Epithelial cell of proximal tubule (primary cell): ENCODE measurements at regions not wholly inside any gene's neighbourhood (a gene's known extent, or its start where the extent isn't known, plus 50 kb on each side); places are given as distances from the start of the nearest gene placed in this dataset.

Experiments used
- DNase-seq: peaks from one replicate; pipeline ENCODE4 v3.0.0-alpha.2; 2011; ENCODE audit warnings: low read depth
- H3K4me3 ChIP-seq: 2 replicates; pipeline ENCODE4 v1.5.1; 2011; ENCODE audit warnings: low read depth, mild to moderate bottlenecking, low read length
- TF ChIP-seq, protein P1 (sequence below): conservative IDR thresholded peaks from 2 replicates; pipeline ENCODE4 v1.5.1; 2012; ENCODE audit warnings: low read depth, mild to moderate bottlenecking, low read length

DNA sequence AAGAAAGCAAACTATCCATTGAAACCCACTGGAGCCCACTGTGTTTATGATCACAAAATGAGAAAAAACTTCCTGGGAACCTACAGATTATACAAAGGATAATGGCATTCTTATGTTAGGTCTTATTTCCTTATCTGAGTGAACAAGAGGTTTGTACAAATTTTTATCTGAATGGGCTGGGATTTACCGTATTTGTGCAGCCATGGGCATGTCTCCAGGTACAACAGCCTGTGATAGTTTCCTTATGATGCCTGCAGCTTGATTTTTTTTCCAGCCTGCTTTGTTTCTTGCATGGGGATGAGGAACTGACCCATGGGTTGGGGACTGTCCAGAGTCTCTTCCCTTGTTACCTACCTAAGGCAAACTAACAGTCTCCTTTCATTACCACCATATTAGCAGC, 244.0 kb upstream of the RBMY1B start:
- TF ChIP-seq, protein P1, sequence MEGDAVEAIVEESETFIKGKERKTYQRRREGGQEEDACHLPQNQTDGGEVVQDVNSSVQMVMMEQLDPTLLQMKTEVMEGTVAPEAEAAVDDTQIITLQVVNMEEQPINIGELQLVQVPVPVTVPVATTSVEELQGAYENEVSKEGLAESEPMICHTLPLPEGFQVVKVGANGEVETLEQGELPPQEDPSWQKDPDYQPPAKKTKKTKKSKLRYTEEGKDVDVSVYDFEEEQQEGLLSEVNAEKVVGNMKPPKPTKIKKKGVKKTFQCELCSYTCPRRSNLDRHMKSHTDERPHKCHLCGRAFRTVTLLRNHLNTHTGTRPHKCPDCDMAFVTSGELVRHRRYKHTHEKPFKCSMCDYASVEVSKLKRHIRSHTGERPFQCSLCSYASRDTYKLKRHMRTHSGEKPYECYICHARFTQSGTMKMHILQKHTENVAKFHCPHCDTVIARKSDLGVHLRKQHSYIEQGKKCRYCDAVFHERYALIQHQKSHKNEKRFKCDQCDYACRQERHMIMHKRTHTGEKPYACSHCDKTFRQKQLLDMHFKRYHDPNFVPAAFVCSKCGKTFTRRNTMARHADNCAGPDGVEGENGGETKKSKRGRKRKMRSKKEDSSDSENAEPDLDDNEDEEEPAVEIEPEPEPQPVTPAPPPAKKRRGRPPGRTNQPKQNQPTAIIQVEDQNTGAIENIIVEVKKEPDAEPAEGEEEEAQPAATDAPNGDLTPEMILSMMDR, result no peak
- H3K4me3 ChIP-seq, result no peak overlapping the region
- DNase-seq, result no peak

GRCh38 chrY:21287769-21288168, 223.4 kb upstream of the RBMY1B start:
- no peak for DNase-seq
- no peak overlapping the region for H3K4me3 ChIP-seq
- TF ChIP-seq, protein P1, result no peak

GRCh38 chrY:21288908-21289307, 222.2 kb upstream of the RBMY1B start:
- DNase-seq, result no peak
- TF ChIP-seq, protein P1, result no peak

GRCh38 chrY:21295206-21295605, 215.9 kb upstream of the RBMY1B start:
- DNase-seq, result no peak
- H3K4me3 ChIP-seq, result no peak overlapping the region
- TF ChIP-seq, protein P1, result no peak

More at GRCh38 chrY:21288908-21289307, 222.2 kb upstream of the RBMY1B start:
- no peak overlapping the region for H3K4me3 ChIP-seq

GRCh38 chrY:21302278-21302677, 208.9 kb upstream of the RBMY1B start:
- TF ChIP-seq, protein P1, result no peak
- DNase-seq, result no peak
- H3K4me3 ChIP-seq, result no peak overlapping the region

DNA sequence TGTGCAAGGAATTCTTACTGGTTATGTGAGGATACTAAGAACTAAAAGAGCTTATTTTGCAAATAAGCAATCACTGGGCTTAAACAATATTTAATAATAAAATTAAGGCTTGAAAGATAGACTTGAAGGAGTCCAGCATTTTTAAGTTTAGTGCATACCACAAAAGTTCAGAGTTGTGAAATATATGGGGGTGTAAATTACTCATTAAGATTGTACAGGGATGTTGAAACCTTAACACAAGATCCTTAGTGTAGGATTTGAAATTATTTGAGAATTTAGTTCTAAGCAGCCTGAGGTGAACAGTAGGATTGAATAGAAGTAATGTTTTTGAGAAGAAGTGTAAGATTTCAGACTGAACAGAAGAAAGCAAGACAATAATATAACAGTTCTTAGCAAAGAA, 195.8 kb upstream of the RBMY1B start:
- DNase-seq, result no peak
- TF ChIP-seq, protein P1, result no peak
- H3K4me3 ChIP-seq, result no peak overlapping the region
